ENCODE measurements at regions not wholly inside any gene's neighbourhood (a gene's known extent, or its start where the extent isn't known, plus 50 kb on each side); places are given as distances from the start of the nearest gene placed in this dataset.

DNA sequence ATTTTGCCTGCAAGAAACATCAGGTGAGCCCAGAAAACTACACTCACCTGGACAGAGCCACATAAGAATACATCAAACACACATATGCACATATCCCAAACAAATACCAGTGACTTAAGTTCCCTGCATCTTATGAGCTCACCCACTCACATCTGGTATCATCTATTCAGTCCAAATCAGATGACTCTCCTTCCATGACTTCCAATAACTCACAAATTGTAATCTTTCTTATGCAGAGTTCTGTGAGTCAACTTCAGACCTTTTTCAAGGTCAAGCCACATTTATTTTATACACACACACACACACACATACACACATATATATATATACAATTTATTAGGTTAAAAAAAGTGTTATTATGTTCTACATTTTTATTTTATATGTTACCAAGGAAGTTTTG, 1711.9 kb upstream of the CDH9 start:
- H3K4me3 Mint-ChIP-seq, result no peak overlapping the region
- Histone ChIP-seq H3K23ac (ENCODE audit: insufficient read length, low read depth, low read length) (no peak overlapping the region), H3K79me1 (ENCODE audit: insufficient read depth, low read depth, low read length, poor library complexity, severe bottlenecking) (no peaks in the 10 kb centered on the region), H3K9ac (ENCODE audit: extremely low read depth, insufficient read length, low read length) (no peak overlapping the region), H2AK5ac (ENCODE audit: insufficient read length, low read length) (no peak overlapping the region), H3K14ac (ENCODE audit: insufficient read depth, low read length) (no peak overlapping the region), H4K5ac (ENCODE audit: insufficient read length, low read depth, low read length) (no peak overlapping the region), H3K23me2 (ENCODE audit: insufficient read length, low read depth, low read length, poor library complexity, severe bottlenecking) (no peaks in the 10 kb centered on the region), H3K27ac (ENCODE audit: insufficient read length, low read depth, low read length) (no peak overlapping the region), H3T11ph (ENCODE audit: low read length) (no peak overlapping the region), H3K4me1 (ENCODE audit: insufficient read depth, low read length) (no peaks in the 10 kb centered on the region), H3K79me2 (ENCODE audit: insufficient read depth, low read length) (no peaks in the 10 kb centered on the region), H4K91ac (ENCODE audit: insufficient read length, low read depth, low read length) (no peak overlapping the region), H3K4me2 (ENCODE audit: insufficient read depth, insufficient read length, low read length) (no peak overlapping the region), H2BK5ac (ENCODE audit: insufficient read length, low read length) (no peak overlapping the region), H3K56ac (ENCODE audit: insufficient read length, low read depth, low read length) (no peak overlapping the region), H3K9me3 (ENCODE audit: control insufficient read depth, low read depth, low read length) (no peaks in the 10 kb centered on the region), H3K4ac (ENCODE audit: low read depth, low read length) (no peak overlapping the region), H3K18ac (ENCODE audit: insufficient read length, low read depth, low read length) (no peak overlapping the region), H4K8ac (replicated peaks; ENCODE audit: insufficient read length, low read depth, low read length) (no peak overlapping the region), H3K27me3 (ENCODE audit: insufficient read depth, low read length) (no peaks in the 10 kb centered on the region), H2BK120ac (ENCODE audit: low read depth, low read length, poor library complexity, severe bottlenecking) (no peak overlapping the region), H4K20me1 (ENCODE audit: control insufficient read depth, insufficient read depth, insufficient read length) (no peaks in the 10 kb centered on the region), H2BK12ac (ENCODE audit: insufficient read length, low read depth, low read length) (no peak overlapping the region), H2BK20ac (ENCODE audit: low read depth, low read length, poor library complexity, severe bottlenecking) (no peak overlapping the region), H2AFZ (ENCODE audit: low read length) (no peak overlapping the region), H2BK15ac (ENCODE audit: low read depth, low read length) (no peak overlapping the region)
- TF ChIP-seq, protein P1, sequence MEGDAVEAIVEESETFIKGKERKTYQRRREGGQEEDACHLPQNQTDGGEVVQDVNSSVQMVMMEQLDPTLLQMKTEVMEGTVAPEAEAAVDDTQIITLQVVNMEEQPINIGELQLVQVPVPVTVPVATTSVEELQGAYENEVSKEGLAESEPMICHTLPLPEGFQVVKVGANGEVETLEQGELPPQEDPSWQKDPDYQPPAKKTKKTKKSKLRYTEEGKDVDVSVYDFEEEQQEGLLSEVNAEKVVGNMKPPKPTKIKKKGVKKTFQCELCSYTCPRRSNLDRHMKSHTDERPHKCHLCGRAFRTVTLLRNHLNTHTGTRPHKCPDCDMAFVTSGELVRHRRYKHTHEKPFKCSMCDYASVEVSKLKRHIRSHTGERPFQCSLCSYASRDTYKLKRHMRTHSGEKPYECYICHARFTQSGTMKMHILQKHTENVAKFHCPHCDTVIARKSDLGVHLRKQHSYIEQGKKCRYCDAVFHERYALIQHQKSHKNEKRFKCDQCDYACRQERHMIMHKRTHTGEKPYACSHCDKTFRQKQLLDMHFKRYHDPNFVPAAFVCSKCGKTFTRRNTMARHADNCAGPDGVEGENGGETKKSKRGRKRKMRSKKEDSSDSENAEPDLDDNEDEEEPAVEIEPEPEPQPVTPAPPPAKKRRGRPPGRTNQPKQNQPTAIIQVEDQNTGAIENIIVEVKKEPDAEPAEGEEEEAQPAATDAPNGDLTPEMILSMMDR (conservative IDR thresholded peaks at IDR 0.05), result no peak
- no peaks in the 10 kb centered on the region for H3K4me1 Mint-ChIP-seq
- no peak for DNase-seq
- no peaks in the 10 kb centered on the region for H3K27me3 Mint-ChIP-seq (ENCODE audit: low read depth)
- H3K27ac Mint-ChIP-seq, result no peak overlapping the region
- H3K9me3 Mint-ChIP-seq, result no peaks in the 10 kb centered on the region
- no peaks in the 10 kb centered on the region for H3K36me3 Mint-ChIP-seq (ENCODE audit: insufficient read depth in 1 of 3, low read depth in 3 of 3)

Data from H9 (cell line).